ENCODE measurements at regions not wholly inside any gene's neighbourhood (a gene's known extent, or its start where the extent isn't known, plus 50 kb on each side); places are given as distances from the start of the nearest gene placed in this dataset.
"Not testable (repeated sequence)": the region's sequence is repeated elsewhere in the genome, so short reads cannot be mapped to it uniquely, and the experiment has no call there.

DNA sequence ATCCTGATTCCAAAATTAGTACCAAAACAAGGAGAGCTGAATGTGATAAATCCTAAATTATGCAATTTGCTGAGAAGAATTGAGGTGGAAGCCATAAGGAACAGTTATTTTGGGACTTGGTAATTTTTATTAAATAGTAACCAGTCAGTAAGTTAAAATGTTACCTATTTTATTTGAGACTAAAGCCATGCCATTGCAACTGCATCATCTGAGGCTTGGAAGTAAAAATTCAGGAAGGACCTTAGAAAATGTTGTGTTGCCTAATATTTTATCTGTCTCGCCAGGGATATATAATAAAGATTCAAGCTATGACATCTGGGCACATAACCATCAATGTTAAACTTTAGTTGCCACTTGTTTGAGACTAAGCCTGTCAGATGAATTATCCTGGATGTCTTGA is 341.3 kb upstream of the MAGEB16 start:
- Histone ChIP-seq H3K36me3 (no peaks in the 10 kb centered on the region), H3K27ac (no peak overlapping the region), H3K9me3 (no peaks in the 10 kb centered on the region), H3K4me3 (no peak overlapping the region), H3K4me1 (no peaks in the 10 kb centered on the region), H3K27me3 (peaks cover 0 to 8% (median 0%) of the 10 kb centered on the region in 7 donors)
- TF ChIP-seq, protein P1, sequence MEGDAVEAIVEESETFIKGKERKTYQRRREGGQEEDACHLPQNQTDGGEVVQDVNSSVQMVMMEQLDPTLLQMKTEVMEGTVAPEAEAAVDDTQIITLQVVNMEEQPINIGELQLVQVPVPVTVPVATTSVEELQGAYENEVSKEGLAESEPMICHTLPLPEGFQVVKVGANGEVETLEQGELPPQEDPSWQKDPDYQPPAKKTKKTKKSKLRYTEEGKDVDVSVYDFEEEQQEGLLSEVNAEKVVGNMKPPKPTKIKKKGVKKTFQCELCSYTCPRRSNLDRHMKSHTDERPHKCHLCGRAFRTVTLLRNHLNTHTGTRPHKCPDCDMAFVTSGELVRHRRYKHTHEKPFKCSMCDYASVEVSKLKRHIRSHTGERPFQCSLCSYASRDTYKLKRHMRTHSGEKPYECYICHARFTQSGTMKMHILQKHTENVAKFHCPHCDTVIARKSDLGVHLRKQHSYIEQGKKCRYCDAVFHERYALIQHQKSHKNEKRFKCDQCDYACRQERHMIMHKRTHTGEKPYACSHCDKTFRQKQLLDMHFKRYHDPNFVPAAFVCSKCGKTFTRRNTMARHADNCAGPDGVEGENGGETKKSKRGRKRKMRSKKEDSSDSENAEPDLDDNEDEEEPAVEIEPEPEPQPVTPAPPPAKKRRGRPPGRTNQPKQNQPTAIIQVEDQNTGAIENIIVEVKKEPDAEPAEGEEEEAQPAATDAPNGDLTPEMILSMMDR (IDR thresholded peaks at IDR 0.05): no peak
- WGBS, 2 donors: 93 to 94% methylated on average over 1 of the region's 1 CpG
- ATAC-seq (no peak), DNase-seq (no peak)
- intact Hi-C loops (cut with DNase I): no loop called here

DNA sequence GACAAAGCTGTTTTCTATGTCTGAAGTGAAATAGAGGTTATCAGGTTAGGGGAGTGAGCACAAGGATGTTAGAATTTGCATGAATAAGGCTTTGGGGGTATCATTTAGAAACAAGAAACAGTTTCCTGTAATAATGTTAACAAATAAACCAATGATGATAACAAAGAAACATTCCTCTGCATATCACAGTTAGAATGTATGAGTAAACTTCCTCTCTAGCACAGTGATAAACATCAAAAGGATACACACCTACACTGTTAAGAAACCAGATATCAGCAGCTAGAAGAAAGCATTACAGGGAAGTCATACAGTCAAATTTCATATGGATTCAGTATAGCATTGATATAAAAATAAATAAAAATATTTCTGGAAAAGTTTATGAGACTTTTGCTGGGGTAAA is 340.0 kb upstream of the MAGEB16 start:
- DNase-seq: no peak
- no peaks in the 10 kb centered on the region for H3K4me1 ChIP-seq
- no peak for ATAC-seq
- intact Hi-C loops (cut with DNase I): no loop called here
- no peaks in the 10 kb centered on the region for H3K36me3 ChIP-seq
- TF ChIP-seq, protein P1 (IDR thresholded peaks at IDR 0.05): no peak
- no peak overlapping the region for H3K4me3 ChIP-seq
- H3K9me3 ChIP-seq: no peaks in the 10 kb centered on the region
- no peak overlapping the region for H3K27ac ChIP-seq
- peaks cover 0 to 8% (median 0%) of the 10 kb centered on the region in 7 donors for H3K27me3 ChIP-seq

DNA sequence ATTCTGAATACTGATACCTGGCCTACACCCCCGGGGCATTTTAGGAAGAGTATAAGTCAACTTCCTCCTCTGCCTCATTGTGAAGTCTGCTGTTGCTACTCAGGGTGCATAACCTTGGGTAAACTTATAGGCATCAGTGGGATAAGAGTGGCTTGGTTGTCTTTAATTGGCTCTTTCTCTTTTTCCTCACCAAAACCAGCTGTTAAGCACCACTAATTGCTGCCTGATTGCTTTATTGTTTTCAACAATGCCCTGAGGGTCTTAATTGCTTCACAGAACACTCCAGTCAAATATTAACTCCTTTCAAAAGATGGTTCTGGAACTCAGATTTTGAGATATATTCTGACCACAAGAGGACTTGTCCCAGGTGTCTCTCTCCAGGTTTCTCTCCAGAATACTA is 337.0 kb upstream of the MAGEB16 start:
- WGBS, 2 donors: 75 to 76% methylated on average over 1 of the region's 1 CpG
- Histone ChIP-seq H3K9me3 (no peaks in the 10 kb centered on the region), H3K4me1 (no peaks in the 10 kb centered on the region), H3K4me3 (no peak overlapping the region), H3K27ac (no peak overlapping the region), H3K36me3 (no peaks in the 10 kb centered on the region), H3K27me3 (peaks cover 0 to 2% (median 0%) of the 10 kb centered on the region in 7 donors)
- TF ChIP-seq, protein P1 (IDR thresholded peaks at IDR 0.05): no peak
- ATAC-seq (no peak), DNase-seq (no peak)
- intact Hi-C loops (cut with DNase I): no loop called here

DNA sequence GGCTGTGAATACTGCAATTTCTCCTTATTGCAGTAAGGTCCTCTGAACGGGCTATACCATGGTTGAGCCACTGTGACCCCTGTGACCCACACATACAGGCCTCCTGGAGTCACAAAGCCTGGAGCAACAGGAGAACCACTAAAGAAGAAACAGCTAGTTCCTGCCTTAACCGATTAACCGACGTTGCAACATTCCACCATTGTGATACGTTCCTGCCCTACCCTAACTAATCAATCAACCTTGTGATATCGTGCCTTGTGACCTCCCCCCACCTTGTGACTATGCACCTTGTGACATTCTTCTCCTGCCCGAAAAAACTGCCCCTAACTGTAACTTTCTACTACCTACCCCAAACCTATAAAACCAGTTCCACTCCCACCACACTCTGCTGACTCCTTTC is 301.5 kb upstream of the MAGEB16 start:
- peaks cover 0 to 19% (median 0%) of the 10 kb centered on the region in 7 donors for H3K27me3 ChIP-seq
- DNase-seq; H3K27ac ChIP-seq; H3K36me3 ChIP-seq; H3K4me3 ChIP-seq; intact Hi-C loops (cut with DNase I); H3K9me3 ChIP-seq; ATAC-seq; H3K4me1 ChIP-seq: not testable (repeated sequence)
- 82 to 96% methylated on average over 6 to 7 of the region's 7 CpGs for WGBS, 2 donors

DNA sequence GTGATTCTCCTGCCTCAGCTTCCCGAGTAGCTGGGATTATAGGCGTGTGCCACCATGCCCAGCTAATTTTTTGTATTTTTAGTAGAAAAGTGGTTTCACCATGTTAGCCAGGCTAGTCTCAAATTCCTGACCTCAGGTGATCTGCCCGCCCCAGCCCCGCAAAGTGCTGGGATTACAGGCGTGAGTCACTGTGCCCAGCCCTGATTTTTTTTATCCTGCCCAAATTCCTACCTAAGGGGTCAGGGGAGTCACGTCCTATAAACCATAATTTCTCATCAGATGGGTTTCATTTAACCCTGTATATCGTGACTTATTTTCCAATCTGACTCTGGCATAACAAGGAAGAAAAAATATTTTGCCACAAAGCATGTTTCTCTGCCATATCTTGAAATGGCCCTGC is 300.7 kb upstream of the MAGEB16 start:
- 87% methylated on average over 7 of the region's 7 CpGs for WGBS, 2 donors

More for the DNA sequence above, 300.7 kb upstream of the MAGEB16 start:
- H3K27ac ChIP-seq; H3K4me1 ChIP-seq; H3K4me3 ChIP-seq; ATAC-seq; DNase-seq; intact Hi-C loops (cut with DNase I); H3K9me3 ChIP-seq; H3K36me3 ChIP-seq: not testable (repeated sequence)
- H3K27me3 ChIP-seq: peaks cover 0 to 19% (median 0%) of the 10 kb centered on the region in 7 donors

Measured in heart right ventricle (tissue), 16 donors.